Cardiac septum (tissue), 1 donor: ENCODE measurements at regions not wholly inside any gene's neighbourhood (a gene's known extent, or its start where the extent isn't known, plus 50 kb on each side); places are given as distances from the start of the nearest gene placed in this dataset.

ENCODE experiments used
- DNase-seq: peaks from one replicate; pipeline ENCODE4 v3.0.0-alpha.2; 2020; ENCODE audit warnings: low spot score
- intact Hi-C: fragments of 100-400 bp; cut with DNase I; formaldehyde crosslinking; loops from one replicate; pipeline ENCODE4 v1.14.0; 2022
- donor health status: DM: no; HTN: no; CAD: no.

GRCh38 chr5:3858524-3858923 is 262.9 kb downstream of the IRX1 start:
- intact Hi-C loops = no loop called here
- DNase-seq = no peak

GRCh38 chr5:3862906-3863305 is 267.3 kb downstream of the IRX1 start:
- intact Hi-C loops = no loop called here

GRCh38 chr5:3875144-3875543 is 279.5 kb downstream of the IRX1 start:
- intact Hi-C loops = no loop called here
- DNase-seq = no peak

More at GRCh38 chr5:3862906-3863305, 267.3 kb downstream of the IRX1 start:
- DNase-seq = no peak

GRCh38 chr5:3878267-3878666 is 282.6 kb downstream of the IRX1 start:
- intact Hi-C loops = no loop called here
- no peak for DNase-seq

GRCh38 chr5:3883040-3883439 is 287.4 kb downstream of the IRX1 start:
- intact Hi-C loops = no loop called here
- no peak for DNase-seq

- no peak for DNase-seq
- intact Hi-C loops = no loop called here
Observed at GRCh38 chr5:3886524-3887451, 291.2 kb downstream of the IRX1 start.

- no peak for DNase-seq
- intact Hi-C loops = no loop called here
Observed at GRCh38 chr5:3888310-3888709, 292.7 kb downstream of the IRX1 start.

GRCh38 chr5:3889412-3890142 is 293.9 kb downstream of the IRX1 start:
- no peak for DNase-seq
- intact Hi-C loops = no loop called here

- intact Hi-C loops = no loop called here
- DNase-seq = no peak
Observed at GRCh38 chr5:3891113-3891512, 295.5 kb downstream of the IRX1 start.

- intact Hi-C loops = no loop called here
- DNase-seq = no peak
Observed at GRCh38 chr5:3893527-3893926, 297.9 kb downstream of the IRX1 start.

- intact Hi-C loops = no loop called here
- DNase-seq = no peak
Observed at GRCh38 chr5:3893975-3894374, 298.3 kb downstream of the IRX1 start.

GRCh38 chr5:3896098-3896497 is 300.5 kb downstream of the IRX1 start:
- DNase-seq = no peak
- intact Hi-C loops = no loop called here

- intact Hi-C loops = no loop called here
- DNase-seq = no peak
Observed at GRCh38 chr5:3899093-3899492, 303.5 kb downstream of the IRX1 start.

GRCh38 chr5:3904584-3904983 is 309.0 kb downstream of the IRX1 start:
- intact Hi-C loops = no loop called here
- no peak for DNase-seq

- intact Hi-C loops = no loop called here
Observed at GRCh38 chr5:3905031-3905430, 309.4 kb downstream of the IRX1 start.

GRCh38 chr5:3905521-3905920 is 309.9 kb downstream of the IRX1 start:
- intact Hi-C loops = no loop called here
- no peak for DNase-seq

More at GRCh38 chr5:3905031-3905430, 309.4 kb downstream of the IRX1 start:
- DNase-seq = no peak

- DNase-seq = no peak
- intact Hi-C loops = no loop called here
Observed at GRCh38 chr5:3911111-3911510, 315.5 kb downstream of the IRX1 start.

GRCh38 chr5:3911773-3912172 is 316.1 kb downstream of the IRX1 start:
- intact Hi-C loops = no loop called here
- DNase-seq = no peak

- DNase-seq = no peak
- intact Hi-C loops = no loop called here
Observed at GRCh38 chr5:3912790-3913189, 317.2 kb downstream of the IRX1 start.

- DNase-seq = no peak
- intact Hi-C loops = no loop called here
Observed at GRCh38 chr5:3913279-3913678, 317.6 kb downstream of the IRX1 start.

GRCh38 chr5:3925022-3925421 is 329.4 kb downstream of the IRX1 start:
- intact Hi-C loops = no loop called here
- DNase-seq = no peak
